ENCODE measurements at regions not wholly inside any gene's neighbourhood (a gene's known extent, or its start where the extent isn't known, plus 50 kb on each side); places are given as distances from the start of the nearest gene placed in this dataset.
"Not testable (repeated sequence)": the region's sequence is repeated elsewhere in the genome, so short reads cannot be mapped to it uniquely, and the experiment has no call there.

DNA sequence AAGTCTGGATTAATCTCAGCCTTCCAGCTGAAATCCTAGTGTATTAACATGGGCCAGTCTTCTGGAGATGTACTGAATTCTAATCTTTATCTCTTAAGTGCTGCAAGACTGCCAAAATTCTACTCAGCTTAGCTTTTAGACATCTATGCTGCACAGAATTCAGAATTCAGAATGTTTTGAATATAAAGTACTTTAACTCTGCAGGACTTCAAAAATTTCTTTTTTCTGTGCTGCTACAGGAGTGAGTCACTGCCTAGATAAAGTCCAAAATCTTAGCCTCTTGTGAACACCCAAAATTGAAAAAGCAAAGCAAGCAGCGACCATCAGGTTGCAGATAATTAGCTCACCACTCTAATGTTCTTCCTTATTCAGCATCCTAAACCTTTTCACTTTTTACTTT lies 1092.6 kb upstream of the PCDH10 start:
- DNase-seq, result no peak
- no peak for TF ChIP-seq GATA1 (IDR thresholded peaks at IDR 0.05; ENCODE audit: low read depth, low read length)
- TF ChIP-seq POLR2A (IDR thresholded peaks at IDR 0.05; ENCODE audit: low read length), result no peak

DNA sequence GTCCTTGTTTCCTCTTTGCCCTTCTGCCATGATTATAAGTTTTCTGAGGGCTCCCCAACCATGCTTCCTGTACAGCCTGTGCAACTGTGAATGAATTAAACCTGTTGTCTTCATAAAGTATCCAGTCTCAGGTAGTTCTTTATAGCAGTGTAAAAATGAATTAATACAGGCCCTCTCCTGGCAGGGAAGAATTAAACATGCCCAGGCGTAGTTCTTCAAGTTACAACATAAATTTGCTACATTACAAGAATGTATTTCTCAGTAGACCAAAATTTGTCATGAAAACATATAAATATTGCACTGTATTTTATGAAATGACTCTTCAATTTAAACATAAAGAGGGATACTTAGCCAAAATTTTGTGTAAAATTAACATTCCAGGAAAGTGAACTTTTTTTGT lies 1089.9 kb upstream of the PCDH10 start:
- no peak for TF ChIP-seq POLR2A (IDR thresholded peaks at IDR 0.05; ENCODE audit: low read length)
- no peak for TF ChIP-seq GATA1 (IDR thresholded peaks at IDR 0.05; ENCODE audit: low read depth, low read length)
- DNase-seq, result no peak

DNA sequence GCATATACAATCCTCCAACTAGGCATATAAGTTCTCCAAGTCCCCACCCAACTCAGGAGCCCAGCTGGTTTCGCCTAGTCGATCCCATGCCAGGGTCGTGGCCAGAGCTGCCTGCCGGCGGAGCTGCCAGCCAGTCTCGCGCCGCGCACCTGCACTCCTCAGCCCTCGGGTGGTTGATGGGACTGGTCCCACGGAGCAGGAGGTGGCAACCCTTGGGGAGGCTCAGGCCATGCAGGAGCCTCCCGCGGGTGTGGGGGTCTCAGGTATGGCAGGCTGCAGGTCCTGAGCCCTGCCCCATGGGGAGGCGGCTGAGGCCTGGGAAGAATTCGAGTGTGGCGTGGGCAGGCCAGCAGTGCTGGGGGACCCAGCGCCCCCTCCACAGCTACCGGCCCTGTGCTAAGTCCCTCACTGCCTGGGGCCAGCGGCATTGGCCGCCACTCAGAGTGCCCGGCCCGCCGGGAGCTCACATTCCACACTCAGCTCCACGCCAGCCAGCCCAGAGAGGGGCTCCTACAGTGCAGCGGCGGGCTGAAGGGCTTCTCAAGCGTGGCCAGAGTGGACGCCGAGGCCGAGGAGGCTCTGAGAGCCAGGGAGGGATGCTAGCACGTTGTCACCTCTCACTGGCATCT lies 1086.4 kb upstream of the PCDH10 start:
- TF ChIP-seq GATA1 (IDR thresholded peaks at IDR 0.05; ENCODE audit: low read depth, low read length), result no peak

DNA sequence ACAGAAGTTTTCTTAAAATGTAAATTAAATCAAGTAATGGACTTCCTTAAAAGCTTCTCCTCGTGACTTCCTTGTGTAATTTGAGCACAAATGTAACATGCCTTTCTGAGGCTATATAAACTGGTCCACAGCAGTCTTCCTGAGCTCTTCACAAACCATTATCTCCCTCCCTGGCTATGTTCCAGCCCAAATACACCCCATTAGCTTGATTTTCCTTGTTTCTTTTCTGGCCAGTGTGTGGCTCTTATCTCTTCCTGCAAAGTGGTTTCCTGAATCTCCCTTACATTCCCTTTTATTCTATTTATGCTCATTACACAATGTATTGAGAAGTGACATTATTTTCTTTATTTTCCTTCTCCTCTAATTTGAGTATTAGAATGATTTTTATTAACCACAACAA lies 1085.3 kb upstream of the PCDH10 start:
- TF ChIP-seq POLR2A (IDR thresholded peaks at IDR 0.05; ENCODE audit: low read length) (no peak), GATA1 (IDR thresholded peaks at IDR 0.05; ENCODE audit: low read depth, low read length) (no peak)
- no peak for DNase-seq

More for the DNA sequence above, 1086.4 kb upstream of the PCDH10 start:
- no peak for DNase-seq

DNA sequence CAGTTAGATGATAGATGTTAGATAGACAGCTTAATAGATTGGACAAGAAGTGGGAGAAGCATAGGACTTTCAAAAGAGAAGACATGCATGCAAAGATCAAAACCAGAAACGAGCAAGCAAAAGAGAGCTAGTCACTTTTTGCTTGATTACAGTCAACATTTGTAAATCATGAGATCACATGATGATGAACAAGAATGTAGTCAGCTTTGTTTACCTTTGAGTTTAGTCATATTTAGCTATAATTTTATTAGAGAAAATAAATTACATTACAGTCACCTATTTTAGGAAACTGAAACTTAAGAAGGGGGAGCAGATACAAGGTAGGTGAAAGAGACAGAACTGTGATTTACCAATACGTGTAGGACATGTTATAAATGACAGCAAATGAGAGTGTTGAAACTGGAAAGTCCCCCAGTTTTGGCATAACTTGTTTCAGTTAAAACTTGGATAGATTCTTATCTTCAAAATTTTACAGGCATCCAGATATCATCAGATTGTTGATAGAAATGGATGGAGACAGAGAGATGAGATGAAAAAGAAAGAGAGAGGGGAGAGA lies 1083.1 kb upstream of the PCDH10 start:
- no peak for DNase-seq
- TF ChIP-seq GATA1 (IDR thresholded peaks at IDR 0.05; ENCODE audit: low read depth, low read length), result no peak
- no peak for TF ChIP-seq POLR2A (IDR thresholded peaks at IDR 0.05; ENCODE audit: low read length)

DNA sequence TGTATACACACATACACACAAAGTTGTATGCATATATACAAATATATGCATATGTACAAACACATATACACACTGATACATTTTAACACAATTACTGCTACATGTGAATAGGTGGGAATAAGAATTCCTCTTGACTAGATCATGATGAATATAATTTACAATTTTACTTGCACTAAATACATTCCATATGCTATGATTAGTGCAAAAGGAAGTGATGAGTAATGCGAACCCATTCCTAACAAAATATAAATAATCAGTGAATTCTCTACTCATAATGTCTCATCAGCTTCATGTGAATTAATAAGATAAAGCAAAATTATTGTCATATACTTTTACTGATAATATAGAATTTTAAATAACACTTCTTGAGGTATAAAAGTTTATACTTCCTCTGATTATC lies 1077.3 kb upstream of the PCDH10 start:
- TF ChIP-seq GATA1 (IDR thresholded peaks at IDR 0.05; ENCODE audit: low read depth, low read length), result no peak
- no peak for TF ChIP-seq POLR2A (IDR thresholded peaks at IDR 0.05; ENCODE audit: low read length)
- no peak for DNase-seq

DNA sequence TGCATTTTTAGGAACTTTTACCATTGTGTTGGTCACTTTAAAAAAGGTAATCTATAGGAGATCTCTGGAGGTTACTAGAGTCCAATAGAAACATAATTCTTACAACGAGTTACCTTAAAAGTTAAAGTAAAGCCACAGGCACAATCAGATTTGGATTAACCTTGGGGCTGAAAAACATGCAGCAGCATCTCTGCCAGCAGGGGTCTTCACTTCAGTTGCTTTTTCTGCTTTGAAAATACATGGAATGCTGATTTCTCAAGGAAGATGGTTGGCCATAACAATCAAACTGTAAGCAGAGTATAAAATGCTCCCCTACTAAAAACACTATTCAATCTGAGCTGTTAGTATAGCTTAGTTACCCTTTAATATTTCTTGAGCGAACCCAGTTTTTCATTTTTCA lies 1072.3 kb upstream of the PCDH10 start:
- TF ChIP-seq POLR2A (IDR thresholded peaks at IDR 0.05; ENCODE audit: low read length) (no peak), GATA1 (IDR thresholded peaks at IDR 0.05; ENCODE audit: low read depth, low read length) (no peak)
- DNase-seq, result no peak

DNA sequence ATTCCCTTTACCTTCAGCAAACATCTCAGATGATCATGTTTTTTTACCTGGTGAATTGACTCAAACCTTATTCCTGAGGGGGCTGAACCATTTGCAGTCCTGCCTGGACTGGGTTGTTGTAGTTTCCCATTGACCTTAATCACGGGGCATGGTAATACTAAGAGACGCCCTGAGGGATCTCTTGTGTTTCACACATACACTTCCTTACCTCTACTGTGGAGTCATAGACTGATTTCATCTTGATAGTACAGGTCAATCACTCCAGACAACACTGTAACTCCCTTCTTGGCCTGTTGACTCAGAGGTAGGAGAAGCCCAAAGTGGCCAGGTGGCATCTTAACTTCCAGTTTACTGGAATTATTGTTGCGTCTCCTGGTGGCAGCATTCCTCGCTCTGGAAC lies 1064.0 kb upstream of the PCDH10 start:
- DNase-seq, result no peak
- no peak for TF ChIP-seq POLR2A (IDR thresholded peaks at IDR 0.05; ENCODE audit: low read length)
- TF ChIP-seq GATA1 (IDR thresholded peaks at IDR 0.05; ENCODE audit: low read depth, low read length), result no peak

DNA sequence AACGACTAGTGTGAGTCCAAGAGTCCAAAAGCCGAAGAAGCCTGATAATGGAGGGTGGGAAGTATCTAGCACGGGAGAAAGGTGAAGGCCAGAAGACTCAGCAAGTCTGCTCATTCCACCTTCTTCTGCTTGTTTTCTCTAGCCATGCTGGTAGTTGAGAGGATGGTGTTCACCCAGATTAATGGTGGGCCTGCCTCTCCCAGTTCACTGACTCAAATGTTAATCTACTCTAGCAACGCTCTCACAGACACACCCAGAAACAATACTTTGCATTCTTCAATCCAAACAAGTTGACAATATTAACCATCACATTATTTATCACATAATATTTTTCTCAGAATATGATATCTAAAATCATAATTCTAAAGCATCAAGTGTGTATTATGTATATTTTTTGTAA lies 1055.1 kb upstream of the PCDH10 start:
- DNase-seq, result no peak
- TF ChIP-seq POLR2A (IDR thresholded peaks at IDR 0.05; ENCODE audit: low read length) (no peak), GATA1 (IDR thresholded peaks at IDR 0.05; ENCODE audit: low read depth, low read length) (no peak)

DNA sequence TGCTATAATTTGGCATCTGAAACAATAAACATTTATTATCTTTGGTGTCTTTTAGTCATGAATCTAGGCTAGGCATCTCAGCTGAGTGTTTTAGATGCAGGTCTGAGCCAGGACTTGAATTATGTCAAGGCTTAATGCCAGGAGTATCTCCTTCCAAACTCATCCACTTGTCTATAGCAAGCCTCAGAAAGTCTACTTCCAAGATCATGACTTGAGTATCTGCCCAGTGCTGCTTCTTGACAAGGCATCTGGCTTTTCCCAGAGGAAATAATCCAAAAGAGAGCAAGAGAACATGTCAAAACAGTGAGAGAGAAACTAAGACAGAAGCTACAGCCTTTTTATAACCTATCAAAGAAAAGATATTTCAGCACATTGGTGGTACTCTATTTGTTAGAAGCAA lies 1052.1 kb upstream of the PCDH10 start:
- DNase-seq, result no peak
- TF ChIP-seq GATA1 (IDR thresholded peaks at IDR 0.05; ENCODE audit: low read depth, low read length) (no peak), POLR2A (IDR thresholded peaks at IDR 0.05; ENCODE audit: low read length) (no peak)

DNA sequence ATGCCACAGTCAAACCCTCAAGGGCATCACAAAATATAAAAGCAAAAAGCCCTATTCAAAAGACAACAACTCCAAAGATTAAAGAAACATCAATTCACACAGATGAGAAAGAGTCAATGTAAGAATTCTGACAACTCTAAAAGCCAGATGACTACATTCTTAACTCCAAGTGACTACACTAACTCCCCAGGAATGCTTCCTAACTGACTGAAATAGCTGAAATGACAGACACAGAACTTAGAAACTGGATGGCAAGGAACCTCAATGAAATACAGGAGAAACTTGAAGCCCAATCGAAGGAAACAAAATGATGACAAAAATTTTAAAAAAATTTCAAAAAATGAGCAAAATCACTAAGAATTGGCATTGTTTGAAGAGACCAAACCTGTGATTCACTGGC lies 1047.6 kb upstream of the PCDH10 start:
- no peak for DNase-seq
- TF ChIP-seq POLR2A (IDR thresholded peaks at IDR 0.05; ENCODE audit: low read length) (no peak), GATA1 (IDR thresholded peaks at IDR 0.05; ENCODE audit: low read depth, low read length) (no peak)

DNA sequence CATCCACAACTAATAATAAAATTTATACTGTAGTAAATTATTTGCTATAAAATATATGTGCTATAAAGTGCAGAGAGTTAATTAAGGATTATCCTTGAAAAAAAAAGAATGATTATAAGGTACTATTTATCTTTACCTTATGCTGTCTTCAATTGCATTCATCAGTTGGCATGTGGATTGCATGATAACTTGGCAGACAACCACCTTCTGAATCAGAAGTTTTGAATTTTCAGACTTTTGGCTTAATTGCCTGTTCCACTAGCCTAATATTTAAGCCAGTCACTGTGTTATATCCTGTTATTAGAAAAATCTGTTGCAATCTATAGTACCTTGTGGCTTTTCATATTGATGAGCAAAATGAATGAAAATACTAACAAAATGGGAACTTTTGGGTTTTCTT lies 1040.3 kb upstream of the PCDH10 start:
- TF ChIP-seq POLR2A (IDR thresholded peaks at IDR 0.05; ENCODE audit: low read length), result no peak
- no peak for TF ChIP-seq GATA1 (IDR thresholded peaks at IDR 0.05; ENCODE audit: low read depth, low read length)
- no peak for DNase-seq

DNA sequence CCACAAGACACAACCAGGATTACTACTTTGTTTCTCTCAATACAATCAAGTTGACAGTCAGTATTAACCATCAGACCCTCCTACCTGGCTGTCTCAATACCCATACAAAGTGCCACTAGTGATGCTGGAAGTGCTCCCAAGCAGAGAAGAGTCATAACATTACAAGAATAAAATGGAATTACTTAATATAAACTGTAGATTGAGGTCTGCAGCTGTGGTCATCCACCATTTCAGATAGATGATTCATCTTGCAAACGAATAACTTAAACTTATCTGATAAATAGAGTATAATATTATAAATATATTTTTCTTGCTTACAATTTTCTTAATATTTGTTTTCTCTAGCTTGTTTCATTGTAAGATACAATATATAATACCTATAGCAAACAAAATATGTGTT lies 1034.2 kb upstream of the PCDH10 start:
- TF ChIP-seq POLR2A (IDR thresholded peaks at IDR 0.05; ENCODE audit: low read length), result no peak
- TF ChIP-seq GATA1 (IDR thresholded peaks at IDR 0.05; ENCODE audit: low read depth, low read length), result no peak
- DNase-seq, result no peak

DNA sequence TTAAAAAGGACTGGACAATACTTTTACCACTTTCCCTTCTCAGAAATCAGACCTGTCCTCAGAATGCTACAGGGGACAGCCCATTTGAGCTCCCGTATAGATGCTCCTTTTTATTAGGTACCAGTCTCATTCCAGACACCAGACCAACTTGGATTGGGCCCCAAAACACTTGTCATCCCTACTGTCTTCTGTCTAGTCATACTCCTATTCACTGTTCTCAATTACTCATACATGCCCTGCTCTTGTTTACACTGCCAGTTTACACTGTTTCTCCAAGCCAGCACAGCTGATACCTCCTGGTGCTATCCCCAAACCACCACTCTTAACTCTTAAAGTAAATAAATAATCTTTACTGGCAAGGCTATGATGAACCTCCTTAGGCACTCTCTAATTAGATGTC lies 1026.4 kb upstream of the PCDH10 start:
- DNase-seq, result not testable (repeated sequence)

DNA sequence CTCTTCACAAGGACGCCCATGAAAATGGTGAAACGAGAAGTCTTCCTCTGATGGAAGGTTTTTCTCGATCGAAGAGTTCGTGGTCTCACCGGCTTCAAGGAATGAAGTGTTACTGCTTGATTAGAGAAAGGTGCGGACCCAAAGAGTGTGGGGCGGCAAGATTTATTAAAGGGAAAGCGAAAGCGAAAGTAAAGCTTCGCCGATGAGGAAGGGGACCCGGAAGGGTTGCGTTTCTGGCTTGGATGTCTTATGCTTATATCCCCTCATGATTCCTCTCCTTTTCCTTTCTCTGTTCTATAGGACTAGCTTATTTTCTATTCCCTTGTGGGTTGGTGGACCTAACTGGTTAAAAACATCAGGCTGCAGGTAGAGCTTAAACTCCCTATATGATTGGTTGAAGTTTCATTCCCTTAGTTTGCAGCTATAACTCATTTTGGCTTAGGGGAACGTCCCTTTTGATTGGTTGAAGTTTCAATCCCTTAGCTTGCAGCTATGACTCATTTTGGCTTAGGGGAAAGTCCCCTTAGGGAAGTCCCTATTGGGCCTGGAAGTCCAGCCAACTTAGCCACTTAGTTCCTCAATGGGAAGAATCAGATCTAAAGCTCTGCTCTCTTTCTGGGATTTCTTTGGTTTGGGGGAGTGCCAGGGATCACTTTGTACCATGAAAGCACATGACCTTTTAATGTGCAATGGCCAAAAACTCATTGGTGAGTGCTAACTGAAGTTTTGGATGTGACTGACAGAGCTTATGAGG lies 1025.0 kb upstream of the PCDH10 start:
- peak in 1 of 2 experiments; percentile 3 for DNase-seq
- TF ChIP-seq POLR2A (IDR thresholded peaks at IDR 0.05; ENCODE audit: low read length) (no peak), GATA1 (IDR thresholded peaks at IDR 0.05; ENCODE audit: low read depth, low read length) (no peak)
